HEK293T (cell line): ENCODE measurements at regions not wholly inside any gene's neighbourhood (a gene's known extent, or its start where the extent isn't known, plus 50 kb on each side); places are given as distances from the start of the nearest gene placed in this dataset.

Experiments
- ARNT ChIP-seq: fragments of 450-650 bp; IDR thresholded peaks from 2 replicates; pipeline ENCODE4 v1.6.1; 2017; ENCODE audit warnings: mild to moderate bottlenecking
- BHLHE40 ChIP-seq: fragments of 450-650 bp; IDR thresholded peaks from 2 replicates; pipeline ENCODE4 v1.6.1; 2016; ENCODE audit warnings: mild to moderate bottlenecking, moderate library complexity, borderline replicate concordance
- ELF4 ChIP-seq: fragments of 450-650 bp; IDR thresholded peaks from 2 replicates; pipeline ENCODE4 v1.6.1; 2017; ENCODE audit warnings: antibody characterized with exemption
- FOXM1 ChIP-seq: fragments of 450-650 bp; IDR thresholded peaks from 2 replicates; pipeline ENCODE4 v1.6.1; 2017; ENCODE audit warnings: mild to moderate bottlenecking, borderline replicate concordance
- LEF1 ChIP-seq: fragments of 450-650 bp; IDR thresholded peaks from 2 replicates; pipeline ENCODE4 v1.6.1; 2017; ENCODE audit warnings: mild to moderate bottlenecking, borderline replicate concordance
- NFRKB ChIP-seq: fragments of 450-650 bp; IDR thresholded peaks from 2 replicates; pipeline ENCODE4 v1.6.1; 2016; ENCODE audit warnings: mild to moderate bottlenecking, moderate library complexity
- SP1 ChIP-seq: fragments of 450-650 bp; IDR thresholded peaks from 2 replicates; pipeline ENCODE4 v1.6.1; 2017
- TARDBP ChIP-seq: fragments of 450-650 bp; IDR thresholded peaks from 2 replicates; pipeline ENCODE4 v1.6.1; 2016

GRCh38 chr5:165244407-165244806, 1739.0 kb downstream of the MAT2B start:
- TF ChIP-seq ARNT (no peak), NFRKB (no peak), SP1 (no peak), TARDBP (no peak), BHLHE40 (no peak), FOXM1 (no peak), ELF4 (no peak), LEF1 (no peak)
